NCI-H146 (cell line): ENCODE measurements at regions not wholly inside any gene's neighbourhood (a gene's known extent, or its start where the extent isn't known, plus 50 kb on each side); places are given as distances from the start of the nearest gene placed in this dataset.
A peak's percentile ranks its signal among the peaks of the same experiment; 100 is the strongest.
"Not testable (repeated sequence)": the region's sequence is repeated elsewhere in the genome, so short reads cannot be mapped to it uniquely, and the experiment has no call there.

Experiments
- DNase-seq: peaks from one replicate; lab custom pipeline; 2025; lab: John Stamatoyannopoulos, UW

GRCh38 chr2:10183146-10183675 lies 60.7 kb downstream of the RRM2 start:
- no peak for DNase-seq

DNA sequence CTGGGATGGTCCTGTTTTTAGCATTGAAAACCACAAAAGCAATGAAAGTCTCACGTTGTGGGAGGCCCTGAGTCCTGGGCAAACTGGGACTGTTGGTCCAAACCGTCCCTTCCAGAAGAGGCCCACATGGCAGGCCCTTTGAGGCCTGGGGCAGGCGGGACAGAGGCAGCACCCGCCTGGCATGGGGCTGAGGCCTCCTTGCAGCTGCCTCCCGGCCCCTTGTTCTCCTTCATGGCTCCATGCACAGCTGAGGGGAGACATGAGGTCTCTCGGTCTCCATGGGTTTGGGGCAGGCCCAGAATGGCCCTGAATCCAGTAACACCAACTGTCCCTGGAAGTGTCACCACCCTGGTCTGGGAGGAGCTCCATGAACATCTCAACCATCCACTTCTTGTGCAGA lies 61.9 kb downstream of the RRM2 start:
- DNase-seq, result no peak

- no peak for DNase-seq
Measured at GRCh38 chr2:10185046-10185445, 62.5 kb downstream of the RRM2 start.

DNA sequence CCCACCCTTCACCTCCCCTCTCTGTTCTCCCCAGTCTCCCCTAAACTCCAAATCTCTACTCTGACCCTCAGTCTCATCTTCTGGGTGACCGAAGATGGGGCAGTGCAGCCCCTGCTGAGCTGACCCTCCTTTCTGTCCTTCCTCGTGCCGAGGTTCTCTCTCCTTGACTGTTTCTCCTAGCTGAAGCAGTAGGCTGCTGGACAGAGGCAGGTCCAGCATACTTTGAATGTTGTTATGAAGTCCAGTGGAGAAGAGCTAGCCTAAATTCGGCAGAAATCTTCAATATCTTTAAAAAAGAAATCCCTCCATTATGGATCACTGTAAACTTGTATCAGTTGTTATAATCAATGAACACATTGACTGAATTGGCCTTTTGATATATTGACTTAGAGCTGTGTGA lies 63.2 kb downstream of the RRM2 start:
- DNase-seq, result no peak

GRCh38 chr2:10186868-10187535 lies 64.5 kb downstream of the RRM2 start:
- DNase-seq, result no peak

DNA sequence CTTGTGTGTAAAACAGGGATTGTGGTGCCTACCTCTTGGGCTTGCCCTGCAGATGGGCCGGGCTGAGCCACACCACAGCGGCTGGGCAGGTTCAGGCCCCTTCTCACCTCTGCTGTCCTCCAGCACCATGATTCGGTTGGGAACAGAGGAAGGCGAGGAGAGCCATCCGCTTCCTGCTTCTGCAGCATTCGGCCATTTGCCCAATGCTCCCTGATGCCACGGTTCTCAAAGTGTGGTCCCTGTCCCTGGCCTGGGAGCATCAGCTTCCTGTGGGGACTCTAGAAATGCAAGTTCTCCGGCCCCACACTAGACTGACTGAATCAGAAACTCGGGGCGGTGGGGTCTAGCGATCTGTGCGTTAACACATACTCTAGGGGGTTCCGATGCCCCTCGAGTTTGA lies 65.1 kb downstream of the RRM2 start:
- no peak for DNase-seq

GRCh38 chr2:10188211-10188610 lies 65.7 kb downstream of the RRM2 start:
- DNase-seq, result peak; percentile 14

DNA sequence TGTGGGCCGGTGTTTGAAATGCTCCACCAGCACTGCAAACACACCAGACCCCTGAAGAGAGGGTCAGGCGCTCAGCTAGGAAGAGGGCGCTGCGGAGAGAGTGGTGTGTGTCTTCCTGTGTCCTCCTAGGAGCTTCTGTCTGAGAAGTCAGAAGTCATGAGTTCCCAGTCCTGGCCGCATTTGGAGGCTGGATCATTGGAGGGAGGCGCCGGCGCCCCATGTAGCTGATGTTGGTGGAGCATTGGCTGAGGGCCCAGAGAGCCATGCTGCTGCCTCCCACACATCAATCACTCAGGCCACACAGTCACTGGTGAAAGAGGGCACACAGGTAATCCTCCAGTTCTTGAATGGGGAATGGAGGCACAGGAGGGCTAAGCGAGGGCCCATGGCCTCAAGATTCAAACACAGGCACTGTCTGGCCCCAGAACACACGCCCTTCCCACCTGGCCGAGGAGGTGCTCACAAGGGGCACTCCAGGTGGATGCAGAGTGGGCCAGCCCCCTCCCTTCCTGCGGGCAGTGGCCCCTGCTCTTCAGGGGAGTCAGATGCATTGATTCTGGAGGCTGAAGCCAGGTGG lies 66.3 kb downstream of the RRM2 start:
- no peak for DNase-seq

GRCh38 chr2:10190255-10190654 lies 67.7 kb downstream of the RRM2 start:
- DNase-seq, result no peak

DNA sequence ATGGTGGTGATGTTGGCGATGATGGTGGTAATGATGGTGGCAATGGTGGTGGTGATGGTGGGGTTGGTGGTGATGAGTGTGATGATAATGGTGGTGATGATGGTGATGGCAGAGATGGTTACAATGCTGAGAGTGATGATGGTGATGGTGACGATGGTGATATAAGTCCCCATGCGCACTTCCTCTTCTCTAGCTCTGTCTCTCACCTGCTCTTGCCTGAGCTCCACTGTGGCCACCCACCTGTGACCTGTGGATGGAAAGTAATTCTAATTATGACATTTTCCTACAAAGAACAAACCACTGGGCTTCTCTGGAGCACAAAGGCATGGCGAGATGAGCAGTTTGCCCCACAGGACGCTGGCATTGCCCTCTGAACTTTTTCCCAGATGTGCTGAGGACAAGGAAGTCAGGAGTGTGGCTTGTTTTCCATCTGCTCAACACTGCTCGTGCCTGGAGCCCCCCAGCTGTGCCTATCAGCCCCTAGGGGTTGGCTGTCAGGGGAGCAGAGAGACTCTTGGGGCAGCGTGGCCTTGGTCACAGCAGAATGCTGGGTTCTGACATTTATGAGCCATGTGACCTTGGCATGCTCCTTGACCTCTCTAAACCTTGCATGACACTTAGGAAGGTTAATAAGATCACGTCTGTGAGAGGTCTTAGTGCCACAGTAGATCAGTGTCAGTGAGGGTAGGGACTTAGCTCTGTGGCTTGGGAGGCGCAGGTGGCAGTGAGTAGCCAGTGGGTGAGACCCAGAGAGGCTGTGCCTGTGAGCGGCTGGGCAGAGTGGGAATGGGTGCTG lies 68.4 kb downstream of the RRM2 start:
- DNase-seq, result no peak

- DNase-seq, result no peak
Measured at GRCh38 chr2:10191554-10191953, 69.0 kb downstream of the RRM2 start.

GRCh38 chr2:10192392-10193015 lies 70.0 kb downstream of the RRM2 start:
- no peak for DNase-seq

GRCh38 chr2:10193276-10193795 lies 70.8 kb downstream of the RRM2 start:
- no peak for DNase-seq

DNA sequence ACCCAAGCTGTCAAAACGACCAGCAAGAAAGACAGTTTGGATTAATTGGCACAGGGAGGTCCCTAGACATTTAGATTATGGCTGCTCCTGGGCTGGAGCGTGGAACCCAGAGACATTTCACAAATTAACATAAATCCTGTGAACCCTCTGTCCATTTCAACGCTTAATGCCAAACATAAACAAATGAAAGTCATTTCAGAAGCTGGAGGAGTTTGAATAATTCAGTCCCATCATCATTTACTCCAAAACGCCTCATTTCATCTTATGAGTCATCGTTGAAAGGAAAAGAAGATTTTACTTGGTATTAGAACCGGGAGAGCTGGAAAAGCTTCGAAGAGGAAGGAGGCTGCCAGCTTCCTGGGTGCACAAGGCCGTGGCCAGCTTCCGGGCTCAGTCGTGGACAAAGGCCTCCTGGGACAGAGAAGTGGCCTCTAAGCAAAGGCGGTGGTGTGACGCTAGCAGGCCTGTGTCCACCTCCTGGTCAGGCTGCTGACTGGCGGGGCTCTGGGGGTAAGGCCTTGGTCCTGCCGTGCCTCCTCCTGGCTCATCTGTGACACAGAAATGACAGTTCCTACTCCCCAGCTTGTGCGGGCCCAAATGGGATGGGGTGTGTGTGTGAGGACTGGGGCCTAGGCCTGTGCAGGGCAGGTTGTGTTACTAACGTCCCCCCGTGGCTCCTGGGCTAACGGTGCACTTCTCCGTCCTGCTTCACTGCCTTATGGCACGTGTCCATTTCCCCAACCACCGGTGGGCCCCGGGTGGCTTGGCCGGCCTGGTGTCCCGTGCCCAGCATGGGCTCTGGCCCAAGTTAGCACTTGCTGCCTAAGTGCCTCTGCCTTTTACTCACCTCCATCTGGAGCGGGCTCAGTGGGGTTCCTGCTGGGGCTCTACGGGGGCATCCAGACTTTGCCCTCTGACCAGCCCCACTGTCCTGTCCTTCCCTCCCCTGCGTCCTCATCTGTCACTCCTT lies 71.6 kb downstream of the RRM2 start:
- DNase-seq, result no peak

DNA sequence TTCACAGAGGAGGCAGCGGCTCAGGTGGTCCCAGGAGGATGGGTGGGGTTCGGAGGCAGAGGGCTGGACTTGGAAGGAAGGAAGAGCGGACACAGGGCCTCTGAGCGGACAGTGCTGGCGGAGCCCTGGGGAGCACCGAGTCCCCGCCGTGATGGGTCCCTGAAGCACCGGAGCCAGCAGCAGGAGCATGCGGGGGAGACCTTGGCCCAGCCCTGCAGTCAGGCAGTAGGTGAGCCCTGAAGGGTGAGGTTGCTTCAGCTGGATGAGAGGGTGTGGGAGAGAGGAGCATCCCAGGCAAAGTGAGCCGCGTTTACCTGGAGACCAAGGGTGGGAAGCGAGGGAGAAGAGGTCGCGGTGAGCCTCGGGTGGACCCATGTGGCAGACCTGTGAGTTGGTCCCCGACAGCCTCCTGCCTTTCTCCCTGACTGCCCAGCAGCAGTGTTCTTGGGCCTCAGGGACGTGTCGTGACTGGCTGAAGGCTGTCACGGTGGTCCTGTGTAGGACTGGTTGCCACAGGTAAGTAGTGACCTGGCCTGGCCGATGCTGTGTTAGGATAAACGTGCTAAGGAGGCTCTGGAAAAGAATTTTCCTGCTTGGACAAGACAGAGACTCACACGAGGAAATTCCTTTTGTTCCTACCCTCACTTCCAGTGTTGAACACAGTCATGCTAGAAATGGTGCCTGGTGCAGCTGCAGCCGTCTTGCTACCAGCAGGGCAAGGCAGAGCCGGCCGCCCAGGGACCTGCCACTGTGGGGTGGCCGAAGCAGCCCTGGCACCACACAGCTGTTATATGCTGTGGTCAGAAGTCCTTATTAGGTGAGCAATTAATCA lies 73.0 kb downstream of the RRM2 start:
- DNase-seq, result no peak

DNA sequence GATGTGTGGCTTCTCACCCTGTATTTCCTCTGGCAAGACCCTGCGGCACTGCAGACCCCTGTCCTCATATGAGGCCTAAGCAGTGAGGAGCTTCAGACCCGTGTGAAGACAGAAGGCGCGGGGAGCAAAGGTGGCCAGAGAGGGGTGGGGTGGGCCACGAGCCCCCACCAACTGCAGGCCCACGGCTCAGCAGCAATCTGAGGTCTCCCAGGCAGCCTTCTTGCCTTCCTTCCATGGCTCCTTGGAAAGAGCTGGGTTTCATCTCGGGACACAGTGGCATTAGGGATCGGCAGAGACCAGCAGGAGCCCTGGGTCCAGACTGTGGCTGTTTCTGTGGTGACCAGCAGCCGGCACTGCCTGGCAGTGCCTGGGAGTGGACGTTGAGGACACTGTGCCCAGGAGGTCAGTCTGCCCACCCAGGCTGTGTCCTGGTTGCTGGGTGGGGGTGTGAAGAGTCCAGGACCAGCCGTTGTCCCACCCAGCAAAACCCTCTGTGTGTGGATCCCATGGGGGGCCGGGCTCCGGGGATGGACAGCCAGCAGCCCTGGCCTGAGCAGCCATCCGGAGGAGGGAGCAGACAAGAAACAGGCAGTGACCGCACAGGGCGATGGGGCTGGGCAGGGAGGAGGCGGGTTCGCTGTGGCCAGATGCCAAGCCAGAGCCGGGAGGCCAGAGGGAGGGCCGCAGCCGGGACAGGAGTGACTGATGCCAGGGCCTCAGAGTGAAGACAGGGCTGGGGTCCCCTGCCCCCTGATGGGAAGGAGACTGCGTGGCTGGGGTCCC lies 73.8 kb downstream of the RRM2 start:
- no peak for DNase-seq

- DNase-seq, result no peak
Measured at GRCh38 chr2:10196948-10197696, 74.6 kb downstream of the RRM2 start.

- DNase-seq, result no peak
Measured at GRCh38 chr2:10197697-10198076, 75.1 kb downstream of the RRM2 start.

GRCh38 chr2:10198482-10198881 lies 75.9 kb downstream of the RRM2 start:
- DNase-seq, result not testable (repeated sequence)
